HG03439 (cell line): ENCODE measurements at regions not wholly inside any gene's neighbourhood (a gene's known extent, or its start where the extent isn't known, plus 50 kb on each side); places are given as distances from the start of the nearest gene placed in this dataset.
"Not testable (repeated sequence)": the region's sequence is repeated elsewhere in the genome, so short reads cannot be mapped to it uniquely, and the experiment has no call there.

Experiments used
- ATAC-seq: cut with Tn5 transposase; IDR thresholded peaks from one replicate; pipeline ENCODE4 v1.9.1; 2021; ENCODE audit warnings: mild to moderate bottlenecking, moderate library complexity; ENCODE audit not compliant: unreplicated experiment

DNA sequence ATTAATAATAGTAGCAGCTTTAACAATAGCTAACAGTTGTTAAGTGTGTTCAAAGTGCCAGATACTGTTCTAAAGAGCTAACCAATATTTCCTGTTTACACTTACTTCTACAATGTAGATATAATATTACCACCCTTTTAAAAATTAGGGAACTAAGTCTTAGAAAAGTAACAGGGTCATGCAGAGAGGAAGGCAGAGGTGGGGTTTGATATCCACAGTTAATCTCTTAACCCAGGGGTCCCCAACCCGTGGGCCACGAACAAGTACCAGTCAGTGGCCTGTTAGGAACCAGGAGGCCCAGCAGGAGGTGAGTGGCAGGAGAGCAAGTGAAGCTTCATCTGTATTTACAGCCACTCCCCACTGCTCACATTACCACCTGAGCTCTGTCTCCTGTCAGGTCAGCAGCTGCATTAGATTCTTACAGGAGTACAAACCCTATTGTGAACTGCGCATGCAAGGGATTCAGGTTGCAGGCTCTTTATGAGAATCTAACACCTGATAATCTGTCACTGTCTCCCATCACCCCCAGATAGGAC is 89.1 kb downstream of the ACTL7B start:
- ATAC-seq, result no peak

DNA sequence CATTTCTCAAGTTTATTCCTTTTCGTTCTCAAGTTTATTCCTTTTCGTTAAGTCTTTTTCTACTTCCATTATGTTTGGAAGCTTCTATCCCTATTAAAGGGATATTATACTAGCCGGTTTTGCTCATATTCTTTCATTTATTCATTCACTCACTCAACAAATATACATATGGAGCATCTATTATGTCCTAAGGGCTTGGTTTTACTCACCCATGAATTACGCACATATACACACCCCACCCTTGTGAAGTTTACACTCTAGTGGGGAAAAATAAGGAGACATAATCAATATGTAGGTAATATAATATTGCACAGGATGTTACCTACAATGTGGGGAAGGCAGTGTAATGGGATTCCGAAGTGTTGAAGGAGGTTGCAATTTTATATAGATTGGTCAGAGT is 90.5 kb downstream of the ACTL7B start:
- ATAC-seq, result no peak

DNA sequence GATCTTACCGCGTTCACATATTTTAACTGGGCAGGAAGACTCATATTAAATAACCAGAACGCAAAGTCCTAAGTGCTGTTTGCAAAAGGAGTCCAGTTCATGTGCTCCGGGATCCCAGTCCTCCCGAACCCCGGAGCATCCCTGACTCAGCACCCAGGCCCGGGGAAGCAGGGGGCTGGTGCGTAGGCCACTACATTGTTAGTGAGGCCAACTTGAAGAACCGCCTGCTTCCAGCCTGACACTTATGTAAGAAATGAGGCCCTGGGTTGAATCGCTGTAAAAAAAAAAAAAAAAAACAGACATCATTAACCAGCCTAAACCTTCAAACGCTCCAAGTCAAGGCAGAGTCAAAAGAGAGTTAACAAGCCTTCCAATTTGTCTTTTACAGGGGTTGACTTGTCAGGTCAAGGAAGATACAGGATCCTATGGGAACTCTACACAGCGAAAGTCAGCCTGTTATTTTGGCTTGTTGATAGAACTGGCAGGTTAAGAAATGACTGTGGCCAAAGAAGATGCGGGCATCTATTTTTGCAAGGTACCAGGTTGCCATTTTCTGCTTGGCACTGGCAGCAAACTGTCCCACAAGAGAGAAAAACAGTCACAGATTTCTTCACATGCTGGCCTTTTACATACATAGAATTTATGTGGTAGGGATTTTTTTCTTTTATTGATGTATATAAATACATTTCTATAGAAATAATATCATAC is 93.3 kb downstream of the ACTL7B start:
- no peak for ATAC-seq

DNA sequence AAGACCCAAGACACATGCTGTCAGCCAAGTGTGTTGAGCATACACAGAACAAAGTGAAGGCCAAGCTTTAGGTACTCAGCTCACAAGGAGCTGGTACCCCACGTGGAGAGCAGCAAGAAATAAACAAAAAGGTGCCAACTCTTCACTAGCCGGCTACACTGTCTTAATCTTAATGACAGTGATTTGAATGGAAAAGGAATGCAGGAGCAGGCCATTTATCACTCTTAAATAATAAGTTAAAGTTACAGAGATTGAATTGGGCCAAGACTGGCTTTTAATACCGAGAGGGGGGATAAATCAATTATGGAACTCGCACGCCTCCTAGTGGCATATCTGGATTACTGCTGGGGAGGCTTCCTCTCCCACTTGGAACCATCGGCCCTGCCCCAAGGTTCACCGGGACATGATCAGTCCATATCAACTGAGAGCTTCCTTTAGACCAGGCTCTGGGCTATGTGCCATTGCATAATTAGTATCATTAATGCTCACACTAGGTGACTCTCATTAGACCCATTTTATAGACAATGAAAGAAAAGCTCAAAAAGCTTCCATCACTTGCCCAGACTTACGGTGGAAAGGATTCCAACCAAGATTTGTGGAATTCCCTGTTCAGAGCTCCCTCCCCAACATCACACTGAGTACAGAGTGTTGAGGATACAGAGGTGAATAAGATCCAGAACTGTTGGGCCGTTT is 94.0 kb downstream of the ACTL7B start:
- peak; percentile 71 for ATAC-seq

DNA sequence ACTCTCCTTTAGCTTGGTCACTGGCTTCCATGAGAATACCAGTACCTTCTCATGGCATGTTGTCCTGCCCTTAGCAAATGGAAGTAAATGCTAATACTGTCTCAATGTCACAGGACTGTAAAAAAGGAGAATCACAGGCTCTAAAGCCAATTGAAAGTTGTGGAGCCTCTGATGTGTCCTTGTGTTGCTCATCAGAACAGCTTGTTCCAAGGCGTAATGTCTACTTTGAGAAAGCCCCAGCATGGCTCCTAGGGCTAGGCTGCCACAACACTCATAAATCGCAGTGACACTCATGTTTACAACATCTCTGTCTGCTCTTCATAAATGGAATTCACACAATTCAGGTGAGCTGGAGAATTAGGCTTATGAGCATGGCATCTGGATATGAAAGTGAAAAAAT is 94.9 kb downstream of the ACTL7B start:
- ATAC-seq, result no peak

DNA sequence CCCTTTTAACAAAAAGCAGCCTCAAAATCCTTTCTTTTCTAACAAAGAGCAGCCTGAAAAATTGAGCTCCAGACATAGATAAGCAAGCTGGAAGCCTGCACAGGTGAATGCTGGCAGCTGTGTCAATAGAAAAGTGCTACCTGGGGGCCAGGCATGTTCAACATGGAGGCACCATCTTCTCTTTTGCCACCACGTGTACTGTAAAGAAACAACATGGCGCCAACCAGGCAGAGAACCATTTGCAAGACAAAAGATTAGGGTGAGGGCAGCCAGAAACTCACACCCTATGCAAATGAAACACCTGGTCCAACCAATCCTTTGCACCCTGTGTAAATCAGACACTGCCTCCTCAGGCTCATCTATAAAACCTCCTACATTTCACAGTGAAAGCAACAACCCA is 96.0 kb downstream of the ACTL7B start:
- ATAC-seq, result no peak

DNA sequence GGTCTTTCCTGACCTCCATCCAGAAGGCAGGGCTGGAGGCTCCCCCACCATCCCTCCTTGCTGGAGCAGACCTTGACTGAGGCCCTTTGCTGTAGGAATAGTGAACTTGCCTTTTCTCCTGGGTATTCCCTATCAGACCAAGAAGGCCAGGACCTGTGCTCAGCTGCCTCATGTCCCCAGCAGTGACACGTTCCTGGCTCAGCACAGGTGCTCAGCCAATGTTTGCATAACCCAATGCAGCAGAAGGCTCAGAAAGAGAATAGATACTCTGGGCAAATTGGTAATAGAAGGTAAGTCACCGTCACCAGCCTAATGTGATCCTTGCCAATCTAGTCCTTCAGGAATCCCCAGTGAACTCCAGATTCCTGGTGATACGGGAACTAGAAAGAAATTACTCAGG is 96.4 kb downstream of the ACTL7B start:
- ATAC-seq, result no peak

DNA sequence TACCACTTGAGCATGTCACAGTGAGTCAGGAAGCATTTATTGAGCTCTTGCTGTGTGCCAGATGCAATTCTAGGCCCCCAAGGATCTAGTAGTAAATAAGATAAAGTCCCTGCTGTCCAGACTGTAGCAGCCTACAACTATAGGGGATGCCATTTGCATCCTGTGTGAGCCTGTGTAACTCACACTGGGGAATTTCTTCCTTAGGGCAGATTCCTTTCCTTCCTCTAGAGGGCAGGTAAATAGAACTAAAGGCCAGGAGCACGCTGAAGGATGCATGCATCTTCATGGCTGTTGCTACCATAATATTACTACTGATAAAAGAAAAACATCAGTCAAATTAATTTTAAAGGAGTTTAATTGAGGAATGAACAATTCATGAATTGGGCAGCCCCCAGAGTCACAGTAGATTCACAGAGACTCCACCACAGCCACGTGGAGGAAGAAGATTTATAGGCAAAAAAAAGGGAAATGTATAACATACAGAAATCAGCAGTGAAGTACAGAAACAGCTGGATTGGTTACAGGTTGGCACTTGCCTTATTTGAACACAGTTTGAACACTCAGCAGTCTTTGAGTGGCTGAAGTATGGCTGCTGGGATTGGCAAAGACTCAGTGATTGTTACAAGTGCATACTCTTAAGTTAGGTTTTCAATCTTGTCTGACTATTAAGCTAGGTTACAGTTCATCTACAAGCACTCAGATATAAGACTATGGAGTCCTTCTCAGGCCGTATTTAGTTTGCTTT is 98.9 kb downstream of the ACTL7B start:
- ATAC-seq, result no peak

DNA sequence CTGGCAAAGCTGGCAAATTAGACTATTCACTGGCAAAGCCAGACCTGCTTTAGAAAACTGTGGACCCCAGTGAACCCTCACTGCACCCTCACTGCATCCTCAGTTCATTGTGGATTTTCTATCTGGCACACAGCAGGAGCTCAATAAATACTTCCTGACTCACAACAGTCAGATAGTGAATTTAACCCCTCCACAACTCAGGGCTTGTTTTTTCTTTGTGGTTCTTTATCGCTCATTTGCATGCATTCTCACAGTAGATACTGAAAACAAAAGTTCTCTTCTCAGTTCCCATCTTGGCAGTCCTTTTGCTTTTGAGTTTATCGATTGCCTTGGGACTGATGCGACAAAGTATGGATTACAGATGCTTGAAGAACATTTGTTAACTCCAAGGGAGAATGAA is 99.8 kb downstream of the ACTL7B start:
- ATAC-seq, result no peak

DNA sequence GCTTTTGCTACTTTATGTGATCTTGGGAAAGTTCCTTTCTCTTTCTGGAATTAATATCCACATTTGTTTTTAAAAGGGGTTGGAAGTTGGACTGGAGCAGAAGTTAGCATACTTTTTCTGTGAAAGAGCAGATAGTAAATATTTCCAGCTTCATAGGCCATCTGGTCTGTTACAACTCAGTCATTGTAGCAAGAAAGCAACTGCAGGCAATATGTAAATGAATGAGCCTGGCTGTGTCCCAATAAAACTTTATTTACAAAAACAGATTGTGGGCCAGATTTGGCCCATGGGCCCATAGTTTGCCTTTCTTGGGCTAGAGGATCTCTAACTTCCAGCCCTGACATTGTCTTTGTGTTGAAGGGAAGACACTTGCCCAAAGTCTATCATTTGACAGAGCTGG is 104.4 kb downstream of the ACTL7B start:
- no peak for ATAC-seq

DNA sequence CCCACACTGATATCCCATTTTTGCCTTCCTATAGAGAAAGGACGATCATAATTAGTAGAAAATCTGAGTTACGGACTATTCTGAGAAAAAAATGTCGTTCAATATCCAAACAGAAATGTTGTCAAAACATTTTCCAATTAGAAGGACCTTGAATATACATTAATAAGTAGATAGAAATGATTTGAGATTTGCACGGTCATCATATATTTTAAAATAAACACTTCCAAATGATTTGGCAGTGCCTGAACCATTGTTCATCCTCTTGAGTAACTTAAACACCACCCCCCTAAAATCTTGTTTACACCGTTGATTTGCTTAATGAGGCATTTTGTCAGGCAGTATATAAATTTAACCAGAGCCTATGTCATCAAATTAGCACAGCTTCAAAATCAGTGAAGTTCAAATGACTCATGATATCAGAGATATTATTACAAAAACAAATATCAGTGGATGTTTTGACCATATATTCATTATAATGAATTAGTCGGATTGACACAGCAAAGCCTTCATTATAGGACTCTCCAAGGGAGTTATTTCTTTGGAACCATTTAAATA is 105.0 kb downstream of the ACTL7B start:
- no peak for ATAC-seq

DNA sequence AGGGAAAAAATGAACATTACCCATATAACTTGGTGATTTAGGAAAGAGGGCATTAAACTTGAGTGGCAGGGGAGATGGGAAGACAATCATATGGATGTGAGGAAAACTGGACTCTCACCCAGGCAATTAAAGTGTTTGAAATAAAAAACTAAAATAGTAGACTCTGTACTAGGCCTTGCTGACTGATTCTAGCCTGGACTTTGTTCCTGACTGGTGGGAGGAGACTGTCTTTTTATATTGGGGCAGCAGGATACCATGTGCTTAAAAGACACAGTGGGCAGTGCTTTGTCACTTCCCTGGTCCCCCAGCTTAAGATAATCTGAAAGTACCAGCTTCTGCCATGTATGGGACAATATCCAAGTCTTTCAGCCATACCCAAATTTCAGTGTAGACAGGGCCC is 107.0 kb downstream of the ACTL7B start:
- no peak for ATAC-seq

DNA sequence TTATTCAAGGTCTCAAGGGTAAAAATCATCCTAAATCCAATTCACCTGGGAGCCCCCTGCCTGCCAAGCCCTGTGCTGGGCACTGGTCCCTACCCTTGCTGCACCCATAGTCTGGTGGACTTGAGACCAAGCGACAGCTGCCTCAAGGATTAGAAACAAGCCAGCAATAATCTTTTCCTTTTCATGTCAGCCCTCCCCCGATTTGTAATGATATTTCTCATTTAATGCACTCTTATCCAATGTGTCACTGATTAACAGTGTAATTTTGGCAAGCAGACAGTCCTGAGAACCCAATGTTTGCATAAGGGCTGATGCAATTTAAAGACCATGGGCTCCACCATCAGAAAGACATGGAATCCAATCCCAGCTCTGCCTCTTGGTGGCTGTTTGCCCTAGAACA is 108.9 kb downstream of the ACTL7B start:
- ATAC-seq, result no peak

DNA sequence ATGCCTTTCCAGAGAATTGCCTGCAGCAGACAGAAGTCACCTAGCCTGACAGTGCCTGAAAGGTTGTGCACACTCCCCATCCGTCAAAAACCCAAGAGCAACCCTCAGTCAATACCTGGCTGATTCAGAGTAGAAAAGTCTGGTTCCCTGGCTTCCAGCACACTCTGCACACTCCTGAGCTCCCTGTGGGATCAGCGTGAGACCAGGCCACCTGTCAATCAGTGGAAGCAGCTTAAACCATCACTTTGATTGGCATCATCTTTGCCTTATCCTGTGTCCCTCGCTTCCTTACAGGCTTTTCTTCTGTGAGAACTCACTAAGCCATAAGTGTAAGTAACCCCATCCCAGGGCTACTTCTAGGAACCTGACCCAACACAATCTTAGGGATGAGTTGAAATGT is 109.8 kb downstream of the ACTL7B start:
- ATAC-seq, result no peak

DNA sequence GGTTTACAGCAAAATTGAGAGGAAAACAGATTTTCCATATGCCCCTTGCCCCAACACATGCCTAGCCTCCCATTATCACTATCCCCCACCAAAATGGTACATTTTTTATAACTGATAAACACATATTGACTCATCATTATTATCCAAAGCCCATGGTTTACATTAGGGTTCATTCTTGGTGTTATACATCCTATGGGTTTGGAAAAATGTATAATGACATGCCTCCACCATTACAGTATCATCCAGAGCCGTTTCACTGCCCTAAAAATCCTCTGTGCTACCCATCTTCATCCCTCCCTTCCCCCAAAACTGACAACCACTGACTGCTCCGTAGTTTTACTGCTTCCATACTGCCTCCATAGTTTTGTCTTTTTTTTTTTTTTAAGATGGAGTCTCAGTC is 111.1 kb downstream of the ACTL7B start:
- no peak for ATAC-seq

DNA sequence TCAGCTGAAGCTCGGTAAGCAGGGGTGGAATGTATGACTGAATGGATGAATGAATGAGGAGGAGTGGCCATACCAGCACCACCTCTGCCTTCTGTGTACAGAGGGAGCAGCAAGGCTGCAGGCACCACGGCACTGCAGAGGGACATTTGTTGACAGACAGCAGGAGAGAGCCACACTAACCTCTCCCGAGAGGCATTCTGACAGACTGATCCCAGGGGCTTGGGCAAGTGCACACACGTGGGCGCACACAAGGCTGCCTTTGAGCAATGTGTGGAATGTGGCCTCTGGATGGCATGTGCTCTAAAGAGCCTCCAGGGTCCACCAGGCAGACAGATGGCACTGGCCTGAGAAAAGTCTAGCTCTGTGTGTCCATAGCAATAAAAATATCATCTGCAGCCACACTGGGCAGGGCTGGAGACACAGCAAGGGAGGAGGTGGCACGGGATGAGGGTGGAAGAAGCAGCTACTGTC is 111.8 kb downstream of the ACTL7B start:
- ATAC-seq, result no peak

DNA sequence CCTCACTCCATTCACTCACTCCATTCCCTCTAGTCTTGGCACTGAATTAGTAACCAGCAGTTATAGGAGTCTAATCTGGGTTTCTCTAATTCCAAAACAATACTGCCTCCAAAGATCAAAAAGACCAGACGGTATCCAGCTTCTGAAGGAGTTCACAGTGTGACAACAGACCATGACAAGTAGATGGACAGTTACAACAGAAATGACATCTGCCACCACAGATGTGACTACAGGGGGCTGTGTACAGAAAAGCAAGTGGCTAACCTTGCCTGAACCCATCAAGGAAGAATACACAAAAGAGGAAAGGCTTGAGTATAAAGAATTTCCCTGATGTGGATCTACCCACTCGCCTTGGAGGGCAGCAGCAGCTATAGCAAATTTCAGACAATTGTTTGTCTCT is 112.4 kb downstream of the ACTL7B start:
- ATAC-seq, result no peak

DNA sequence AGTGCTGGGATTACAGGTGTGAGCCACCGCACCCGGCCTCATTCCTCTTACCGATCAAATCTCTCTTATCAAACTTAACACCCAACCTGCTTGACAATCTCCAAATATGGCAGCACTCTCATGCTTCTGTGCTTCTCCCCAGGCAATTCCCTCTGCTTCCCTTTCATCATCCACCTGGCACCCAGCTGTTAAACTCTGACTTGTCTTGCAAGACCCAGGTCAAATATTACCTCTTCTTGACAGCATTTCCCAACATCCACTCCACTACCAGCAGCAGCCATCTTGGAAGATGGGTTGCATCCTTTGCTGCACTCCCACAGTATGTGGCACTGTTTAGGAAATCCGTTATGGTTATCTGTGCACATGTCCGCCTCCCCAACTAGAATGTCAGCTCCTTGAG is 113.6 kb downstream of the ACTL7B start:
- ATAC-seq, result no peak

DNA sequence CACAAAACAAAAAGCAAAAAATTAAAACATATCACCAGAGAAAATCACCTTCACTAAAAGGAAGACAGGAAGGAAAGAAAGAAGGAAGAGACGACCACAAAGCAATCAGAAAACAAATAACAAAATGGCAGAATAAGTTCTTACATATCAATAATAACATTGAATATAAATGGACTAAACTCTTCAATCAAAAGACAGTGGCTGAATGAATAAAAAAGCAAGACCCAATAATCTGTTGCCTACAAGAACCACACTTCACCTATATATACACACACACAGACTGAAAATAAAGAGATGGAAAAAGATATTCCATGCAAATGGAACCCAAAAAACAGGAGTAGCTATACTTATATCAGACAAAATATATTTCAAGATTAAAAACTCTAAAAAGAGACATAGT is 124.5 kb downstream of the ACTL7B start:
- not testable (repeated sequence) for ATAC-seq

DNA sequence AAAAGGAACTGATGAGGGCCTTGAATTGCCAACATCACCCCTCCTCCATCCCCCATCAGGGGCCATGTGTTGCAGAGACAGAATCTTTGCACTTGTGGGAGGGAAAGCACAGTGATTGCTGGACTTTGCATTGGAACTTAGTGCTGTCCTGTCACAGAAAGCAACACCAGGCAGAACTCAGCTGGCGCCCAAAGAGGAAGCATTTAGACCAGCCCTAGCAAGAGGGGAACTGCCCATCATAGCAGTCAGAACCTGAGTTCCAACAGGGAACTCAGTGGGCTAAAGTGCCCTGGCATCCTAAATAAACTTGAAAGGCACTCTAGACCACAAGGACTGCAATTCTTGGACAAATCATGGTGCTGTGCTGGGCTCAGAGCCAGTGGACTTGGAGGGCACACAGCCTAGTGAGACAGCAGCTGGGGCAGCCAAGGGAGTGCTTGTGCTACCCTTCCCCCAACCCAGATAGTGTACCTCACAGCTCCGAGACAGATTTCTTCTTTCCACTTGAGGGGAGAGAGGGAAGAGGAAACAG is 128.1 kb downstream of the ACTL7B start:
- no peak for ATAC-seq

DNA sequence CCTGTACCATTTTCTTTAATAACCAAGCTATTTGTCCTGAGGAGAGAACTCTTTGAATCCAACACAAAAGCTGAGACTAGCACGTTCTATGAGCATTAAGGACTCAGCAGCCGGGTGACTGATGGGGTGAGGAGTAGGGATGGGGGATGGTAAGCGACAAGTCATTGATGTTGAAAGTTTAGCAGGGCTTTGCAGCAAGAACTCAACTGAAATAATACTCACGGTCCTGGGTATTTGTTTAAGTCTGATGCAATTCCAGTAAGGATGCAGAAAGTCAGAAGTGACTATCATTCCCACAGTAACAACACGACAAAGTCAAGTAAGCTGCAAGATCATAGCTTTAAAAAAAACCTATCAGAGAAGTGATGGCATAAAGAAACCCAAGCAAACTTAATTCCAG is 131.1 kb downstream of the ACTL7B start:
- ATAC-seq, result no peak
